GM21528 (cell line): ENCODE measurements at regions not wholly inside any gene's neighbourhood (a gene's known extent, or its start where the extent isn't known, plus 50 kb on each side); places are given as distances from the start of the nearest gene placed in this dataset.
"Not testable (repeated sequence)": the region's sequence is repeated elsewhere in the genome, so short reads cannot be mapped to it uniquely, and the experiment has no call there.

Experiments used
- ATAC-seq: cut with Tn5 transposase; IDR thresholded peaks from one replicate; pipeline ENCODE4 v1.9.1; 2021; ENCODE audit warnings: mild to moderate bottlenecking, moderate library complexity; ENCODE audit not compliant: unreplicated experiment, low FRiP score

GRCh38 chr14:44873536-44873935 is 88.2 kb downstream of the KLHL28 start:
- no peak for ATAC-seq

GRCh38 chr14:44866770-44867169 is 95.0 kb downstream of the KLHL28 start:
- ATAC-seq = no peak

GRCh38 chr14:44866322-44866721 is 95.4 kb downstream of the KLHL28 start:
- no peak for ATAC-seq

DNA sequence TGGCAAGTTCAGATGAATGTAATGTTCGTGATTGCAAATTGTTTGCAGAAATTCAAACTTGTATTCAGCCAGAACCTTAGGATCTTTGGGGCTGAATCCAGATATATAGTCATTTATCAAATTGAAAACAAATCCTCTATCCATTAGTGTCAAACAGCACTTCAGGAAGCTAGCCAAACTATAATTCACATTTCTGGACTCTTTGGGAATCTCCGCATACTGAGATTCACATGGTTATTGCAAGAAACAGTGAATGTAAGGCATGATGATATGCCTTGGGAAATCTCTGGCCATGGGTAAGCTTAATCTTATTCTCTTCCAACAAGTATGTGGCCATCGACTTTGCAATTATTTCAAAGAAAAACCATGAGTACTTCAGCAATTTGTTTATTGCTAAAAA is 98.5 kb downstream of the KLHL28 start:
- ATAC-seq = no peak

GRCh38 chr14:44854114-44854513 is 107.6 kb downstream of the KLHL28 start:
- no peak for ATAC-seq

- no peak for ATAC-seq
Measured at GRCh38 chr14:44847526-44848309, 114.0 kb downstream of the KLHL28 start.

DNA sequence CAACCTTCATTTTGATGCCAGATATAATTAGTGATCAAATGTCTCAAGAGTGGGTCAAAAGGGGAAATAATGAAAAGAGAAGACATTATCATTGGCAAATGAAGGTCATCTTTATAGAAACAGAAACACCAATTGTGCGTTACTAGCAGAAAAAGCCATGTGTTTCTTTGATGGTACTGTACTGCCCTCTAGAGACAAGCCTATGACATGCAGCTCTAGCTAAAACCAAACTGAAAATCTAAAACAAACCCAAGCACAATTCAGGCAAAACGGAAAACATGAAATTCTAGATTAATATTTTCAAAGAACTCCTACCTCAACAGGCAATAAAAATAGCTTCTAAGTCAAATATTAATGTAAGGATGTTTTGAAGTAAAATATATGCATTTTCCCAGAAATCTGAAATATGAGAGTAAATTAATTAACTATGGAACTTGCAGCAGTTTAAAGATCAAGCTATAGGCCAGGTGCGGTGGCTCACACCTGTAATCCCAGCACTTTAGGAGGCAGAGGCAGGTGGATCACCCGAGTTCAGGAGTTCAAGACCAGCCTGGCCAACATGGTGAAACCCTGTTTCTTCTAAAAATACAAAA is 115.4 kb downstream of the KLHL28 start:
- peak; percentile 84 for ATAC-seq

DNA sequence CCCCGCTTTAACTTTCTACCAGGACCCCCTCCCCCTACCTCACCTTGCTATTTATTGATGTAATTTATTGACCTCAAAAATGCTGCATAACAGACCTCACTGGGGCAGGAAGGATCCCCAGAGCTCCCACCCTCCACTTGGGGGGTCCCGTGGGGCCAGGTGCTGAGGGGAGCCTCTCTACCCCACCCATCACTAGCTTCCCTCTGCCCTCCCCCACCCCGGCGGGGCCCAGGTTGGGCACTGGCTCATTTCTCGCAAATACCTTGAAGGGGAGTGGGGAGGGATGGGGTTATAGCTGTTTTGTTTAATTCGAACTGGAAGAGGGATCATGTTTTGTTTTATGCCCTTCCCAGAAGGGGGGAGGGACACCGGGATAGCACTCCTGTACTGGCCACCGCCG is 125.8 kb downstream of the KLHL28 start:
- not testable (repeated sequence) for ATAC-seq

DNA sequence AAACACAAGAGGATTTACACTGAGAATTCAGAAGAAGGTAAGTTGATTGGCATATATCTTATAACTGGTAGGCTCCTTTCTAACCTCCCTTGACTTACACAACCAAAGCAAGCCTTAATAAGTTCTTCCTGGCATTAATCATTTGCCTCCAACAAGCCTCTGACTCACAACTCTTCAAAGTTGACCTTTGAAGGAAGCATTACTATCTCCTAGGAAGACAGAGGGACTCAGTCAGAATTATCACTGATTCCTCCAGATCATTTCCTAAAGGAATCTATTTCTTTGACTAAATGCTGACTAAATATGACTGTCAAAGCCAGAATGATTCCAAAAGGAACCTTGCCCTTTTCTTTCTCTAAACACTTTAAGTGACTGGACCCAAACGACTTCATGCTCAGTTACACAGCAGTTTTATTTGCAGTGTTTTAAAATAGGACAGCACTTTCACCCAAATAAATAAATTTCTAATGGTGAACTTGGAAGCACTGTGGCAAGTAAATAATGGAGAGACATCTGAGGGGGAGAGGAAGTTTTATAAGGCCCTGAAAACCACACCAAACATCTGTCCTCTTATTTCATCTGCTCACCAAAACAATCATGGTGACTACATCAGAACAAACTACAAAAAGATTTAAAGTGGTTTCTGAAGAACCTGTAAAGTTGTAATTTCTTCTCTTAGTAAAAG is 128.2 kb downstream of the KLHL28 start:
- ATAC-seq = no peak

DNA sequence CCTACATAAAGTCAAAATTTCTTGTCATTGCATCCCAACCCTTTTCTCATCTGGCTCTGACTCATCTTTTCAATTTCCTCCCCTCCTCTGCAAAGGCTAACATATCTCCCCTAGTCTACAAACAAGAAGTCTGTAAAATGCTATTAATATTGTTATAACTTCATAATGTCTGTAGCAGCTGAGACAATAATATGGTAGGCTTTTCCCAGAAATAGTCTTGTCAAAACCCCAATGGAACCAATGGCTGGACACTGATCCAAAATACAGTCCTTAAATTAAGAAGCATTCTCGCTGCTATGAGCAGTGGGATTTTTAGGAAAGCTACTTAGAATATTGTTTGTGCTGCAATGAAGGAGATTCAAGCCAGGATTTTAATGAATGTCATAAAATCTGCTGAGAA is 131.4 kb downstream of the KLHL28 start:
- no peak for ATAC-seq

DNA sequence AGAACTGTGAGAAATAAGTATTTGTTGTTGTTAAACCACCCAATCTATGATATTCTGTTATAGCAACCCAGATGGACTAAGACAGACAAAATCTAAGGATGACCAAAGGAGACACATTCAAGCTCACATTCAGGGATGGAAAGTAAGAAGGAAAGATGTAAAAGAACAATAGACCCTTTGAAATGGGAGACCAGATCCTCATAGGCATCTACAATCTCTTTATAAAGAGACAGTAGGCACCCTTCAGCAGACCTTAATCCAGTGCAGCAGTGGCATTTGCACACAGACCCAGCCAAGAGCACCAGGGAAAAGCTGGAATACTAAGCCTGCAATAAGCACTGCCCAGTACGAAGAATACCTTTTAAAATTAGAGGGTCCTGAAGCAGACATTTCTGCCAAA is 132.7 kb downstream of the KLHL28 start:
- no peak for ATAC-seq

- ATAC-seq = no peak
Measured at GRCh38 chr14:44828023-44828422, 133.7 kb downstream of the KLHL28 start.

DNA sequence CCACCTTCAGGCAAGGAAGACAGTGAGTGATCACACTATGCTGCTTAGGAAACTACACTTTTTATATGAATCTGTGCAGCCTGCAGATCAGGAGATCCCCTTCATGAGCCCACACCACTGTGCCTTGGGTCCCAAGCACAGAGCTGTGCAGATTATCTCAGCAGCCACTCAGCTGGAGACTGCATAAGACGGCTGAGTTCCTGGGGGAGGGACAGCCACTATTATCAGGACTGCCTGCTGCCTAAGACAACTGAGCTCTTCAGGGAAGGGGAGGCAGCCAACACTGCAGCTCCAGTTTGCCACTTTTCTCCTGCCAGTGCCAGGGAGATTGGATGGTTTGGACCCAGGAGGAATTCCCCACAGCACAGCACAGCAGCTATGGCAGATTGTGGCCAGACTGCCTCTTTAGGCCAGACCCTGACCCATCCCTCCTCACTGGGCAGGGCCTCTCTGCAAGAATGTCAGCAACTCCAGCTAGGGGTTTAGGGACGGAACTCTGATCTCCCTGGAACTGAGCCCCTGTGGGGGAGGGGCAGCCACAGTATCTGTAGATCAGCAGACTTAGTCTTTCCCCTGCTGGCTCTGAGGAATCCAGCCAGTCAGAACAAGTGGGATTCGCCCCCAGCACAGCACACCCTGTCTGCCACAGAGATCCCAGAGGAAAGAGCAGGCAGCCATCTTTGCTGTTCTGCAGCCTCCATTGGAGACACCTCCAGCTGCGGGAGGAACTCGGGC is 141.3 kb downstream of the KLHL28 start:
- no peak for ATAC-seq

DNA sequence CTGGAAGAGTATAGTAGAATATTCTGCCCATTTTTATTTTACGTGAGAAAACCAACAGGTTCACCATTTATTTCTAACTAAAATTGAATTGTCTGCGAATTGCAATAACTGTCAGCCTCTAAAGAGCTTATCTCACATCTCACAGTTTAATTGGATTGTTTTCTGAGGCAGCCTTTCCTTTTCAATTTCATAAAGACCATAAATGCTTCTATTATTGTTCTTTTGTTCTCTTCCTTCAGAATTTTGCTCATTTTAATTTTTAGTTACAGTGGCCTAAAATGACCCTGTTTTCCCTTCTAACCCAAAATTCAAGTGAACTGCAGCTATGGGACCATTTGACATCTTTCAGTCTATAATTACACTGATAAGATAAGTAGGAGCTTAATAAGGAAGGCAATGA is 147.6 kb downstream of the KLHL28 start:
- ATAC-seq = no peak

- no peak for ATAC-seq
Measured at GRCh38 chr14:44812672-44813071, 149.1 kb downstream of the KLHL28 start.

DNA sequence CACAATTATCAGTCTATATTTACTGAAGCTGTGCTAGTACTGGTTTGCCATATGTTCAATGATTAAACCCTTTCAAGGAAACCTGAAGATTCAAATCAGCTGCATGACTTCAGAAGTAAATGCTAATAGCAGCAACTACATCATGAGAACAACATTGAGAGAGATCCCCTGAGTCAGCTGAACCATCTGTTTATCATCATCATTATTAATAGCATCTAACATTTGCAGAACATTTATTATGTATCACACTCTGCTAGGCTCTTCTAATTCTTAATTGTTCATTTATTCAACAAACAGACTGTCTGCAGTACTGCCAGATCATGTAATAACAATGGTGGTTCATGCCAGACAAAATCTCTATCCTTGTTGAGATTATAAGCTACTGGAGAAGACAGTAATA is 157.4 kb downstream of the KLHL28 start:
- no peak for ATAC-seq

DNA sequence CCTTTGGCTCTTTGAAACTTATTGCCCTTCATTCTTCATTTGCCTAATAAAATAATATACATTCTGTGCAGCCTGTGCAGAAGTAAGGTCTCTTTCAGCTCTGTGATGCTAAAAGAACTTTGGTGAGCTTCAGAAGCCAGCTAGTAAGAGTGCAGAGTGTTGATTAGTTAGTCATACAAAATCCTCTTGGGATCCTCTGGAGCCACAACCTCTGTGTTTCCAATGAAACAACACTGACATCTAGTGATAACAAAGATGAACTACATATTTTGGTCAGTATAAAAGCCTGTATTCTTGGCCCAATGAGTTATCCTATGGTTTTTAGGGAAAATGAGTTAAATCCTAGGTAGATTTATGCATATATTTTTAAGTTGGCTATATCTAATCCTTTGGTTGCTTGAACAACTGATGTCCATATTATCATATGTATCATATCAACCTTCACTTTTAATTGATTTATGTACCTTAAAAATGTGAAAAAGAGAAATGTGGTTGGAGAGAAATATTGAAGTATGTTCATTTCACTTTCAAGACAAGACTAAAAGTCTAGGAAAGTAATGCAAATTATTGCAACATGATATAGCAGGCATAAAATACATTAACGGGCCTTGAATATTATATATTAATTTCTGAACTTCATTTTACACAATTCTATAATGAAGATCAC is 158.4 kb downstream of the KLHL28 start:
- peak; percentile 89 for ATAC-seq

DNA sequence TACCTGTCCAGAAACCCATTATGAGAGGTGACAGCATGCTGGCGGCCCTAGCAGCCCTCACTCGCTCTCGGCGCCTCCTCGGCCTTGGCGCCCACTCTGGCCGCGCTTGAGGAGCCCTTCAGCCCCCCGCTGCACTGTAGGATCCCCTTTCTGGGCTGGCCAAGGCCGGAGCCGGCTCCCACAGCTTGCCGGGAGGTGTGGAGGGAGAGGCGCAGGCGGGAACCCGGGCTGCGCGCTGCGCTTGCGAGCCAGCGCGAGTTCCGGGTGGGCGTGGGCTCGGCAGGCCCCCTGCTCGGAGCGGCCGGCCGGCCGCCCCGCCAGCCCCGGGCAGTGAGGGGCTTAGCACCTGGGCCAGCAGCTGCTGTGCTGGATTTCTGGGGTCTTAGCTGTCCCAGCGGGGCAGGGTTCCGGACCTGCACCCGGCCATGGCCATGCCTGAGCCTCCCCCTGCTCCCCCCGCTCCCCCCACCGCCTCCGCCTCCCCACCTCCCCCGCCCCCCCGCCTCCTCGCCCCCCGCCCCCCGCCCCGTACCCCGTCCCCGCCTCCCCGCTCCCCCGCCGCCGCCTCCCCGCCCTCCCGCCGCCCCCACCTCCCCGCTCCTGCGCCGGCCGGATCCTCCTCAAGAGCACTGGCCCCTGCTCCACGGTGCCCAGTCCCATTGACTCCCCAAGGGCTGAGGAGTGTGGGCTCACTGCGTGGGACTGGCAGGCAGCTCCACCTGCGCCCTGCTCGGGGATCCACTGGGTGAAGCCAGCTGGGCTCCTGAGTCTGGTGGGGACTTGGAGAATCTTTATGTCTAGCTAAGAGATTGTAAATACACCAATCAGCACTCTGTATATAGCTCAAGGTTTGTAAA is 163.1 kb downstream of the KLHL28 start:
- no peak for ATAC-seq

DNA sequence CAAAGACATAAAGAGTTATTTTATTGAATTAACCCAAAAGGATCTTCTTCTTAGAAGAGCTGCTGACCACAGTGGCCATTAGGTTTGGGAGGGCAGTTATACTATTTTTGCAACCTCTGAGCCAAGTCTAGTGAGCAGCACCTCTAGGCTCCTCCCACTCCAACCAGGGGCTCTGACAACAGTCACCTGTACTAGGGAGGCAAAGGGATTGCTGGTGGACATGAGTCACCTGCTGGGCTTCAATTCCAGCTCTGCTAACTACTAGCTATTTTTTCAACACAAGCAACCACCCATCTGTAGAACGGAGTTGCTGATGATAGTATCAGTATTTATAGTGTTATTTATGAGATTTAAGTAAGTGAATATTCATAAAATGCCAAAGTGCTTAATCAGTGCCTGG is 166.0 kb downstream of the KLHL28 start:
- no peak for ATAC-seq

- ATAC-seq = no peak
Measured at GRCh38 chr14:44791730-44792129, 170.0 kb downstream of the KLHL28 start.
